GM10248 (cell line): ENCODE measurements at regions not wholly inside any gene's neighbourhood (a gene's known extent, or its start where the extent isn't known, plus 50 kb on each side); places are given as distances from the start of the nearest gene placed in this dataset.

Experiments
- CTCF ChIA-PET: fragments of 300-600 bp; sonication (Branson Sonifier 250); formaldehyde crosslinking; extraction: SDS; loops from one replicate; lab custom pipeline; 2021; ENCODE audit warnings: antibody characterized with exemption; lab: Yijun Ruan, JAX
- POLR2A ChIA-PET: fragments of 350-650 bp; sonication (Branson Sonifier 250); formaldehyde crosslinking; extraction: SDS; loops from one replicate; lab custom pipeline; 2020; ENCODE audit warnings: antibody characterized with exemption; lab: Yijun Ruan, JAX
- DNase-seq: peaks from one replicate; pipeline ENCODE4 v3.0.0; 2012; ENCODE audit errors: extremely low spot score
- CTCF ChIP-seq: IDR thresholded peaks from 2 replicates; pipeline ENCODE4 v1.5.1; 2012; ENCODE audit warnings: mild to moderate bottlenecking, low read depth; ENCODE audit errors: extremely low read depth, missing control alignments, control extremely low read depth

DNA sequence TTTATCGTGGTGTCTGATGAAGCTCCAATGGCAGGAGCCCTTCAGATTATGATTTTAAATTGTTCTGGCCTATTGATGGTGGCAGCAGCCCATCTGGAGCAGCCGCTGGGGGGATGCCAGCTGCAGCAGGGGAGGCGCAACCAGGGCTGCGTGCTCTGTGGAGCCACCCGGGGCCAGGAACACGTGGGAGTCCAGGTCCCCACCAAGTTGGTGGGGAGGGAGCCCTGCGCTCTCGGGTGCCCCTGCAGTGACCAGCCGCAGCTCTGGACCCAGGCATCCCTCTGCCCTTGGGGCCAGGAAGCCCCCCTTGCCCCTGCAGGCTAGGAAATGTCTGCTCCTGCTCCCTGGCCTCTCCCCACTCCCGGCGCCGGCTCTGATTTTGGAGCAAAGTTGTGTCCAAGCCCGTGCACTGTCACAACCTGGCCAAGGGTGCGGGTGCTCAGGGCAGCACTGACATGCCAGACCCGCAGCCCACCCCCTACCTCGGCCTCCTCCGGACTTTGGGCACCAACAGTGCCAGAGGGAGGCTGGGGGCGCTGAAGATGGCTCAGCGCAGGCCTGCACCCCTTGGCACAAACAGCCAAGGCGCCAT, 147.2 kb upstream of the ADO start:
- POLR2A ChIA-PET: no interaction called here
- no peak for TF ChIP-seq CTCF
- no peak for DNase-seq
- CTCF ChIA-PET: interaction anchor here (0.9 to 3.8 kb wide), 8 partner anchors 11 to 161 kb away, joined by 3 to 20 read pairs (median 4); no protein-coding TSS in a partner anchor

DNA sequence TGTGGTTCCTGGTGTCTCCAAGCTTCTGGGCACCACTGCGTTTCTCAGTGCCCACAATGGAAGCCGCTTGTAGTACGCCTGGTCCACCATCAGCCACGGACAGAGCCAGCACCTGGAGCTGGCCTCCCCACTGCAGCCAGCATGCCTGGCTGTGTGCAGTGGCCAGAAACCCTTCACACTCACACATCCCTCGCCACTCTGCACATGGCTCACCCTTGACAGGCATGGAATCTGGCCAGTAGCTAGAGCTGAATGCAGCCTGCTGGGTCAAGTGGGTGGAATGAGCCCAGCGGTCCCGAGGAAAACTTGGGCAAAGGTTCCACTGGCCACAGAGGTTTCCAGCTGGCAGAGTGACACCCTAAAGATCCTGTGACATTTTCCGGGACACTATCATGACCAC, 146.0 kb upstream of the ADO start:
- ChIA-PET POLR2A (no interaction called here), CTCF (interaction anchor here (0.7 to 3.2 kb wide), 7 partner anchors 9 to 158 kb away, joined by 3 to 14 read pairs (median 4); no protein-coding TSS in a partner anchor)
- TF ChIP-seq CTCF: no peak
- DNase-seq: no peak

DNA sequence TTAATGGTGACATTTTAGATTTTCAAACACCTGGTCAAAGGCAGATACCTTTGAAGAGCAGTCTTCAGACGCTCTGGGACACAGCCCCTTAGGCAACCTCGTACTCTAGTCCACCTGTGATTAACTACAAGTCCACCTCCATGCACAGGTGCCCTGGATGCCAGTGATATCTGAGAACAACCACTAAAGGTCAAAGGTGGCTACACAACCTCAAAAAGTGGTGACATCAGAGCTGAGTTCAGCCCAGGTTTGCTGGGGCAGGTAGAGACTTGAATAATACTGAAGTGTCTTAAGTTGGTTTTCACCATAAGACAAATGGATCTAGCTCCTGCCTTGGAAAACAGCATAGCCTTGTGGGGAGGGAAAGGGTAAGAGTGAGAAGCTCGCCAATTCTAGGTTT, 143.4 kb upstream of the ADO start:
- no peak for DNase-seq
- TF ChIP-seq CTCF: no peak
- ChIA-PET CTCF (interaction anchor here (0.7 to 1.9 kb wide), 10 partner anchors 10 to 459 kb away, joined by 3 to 6 read pairs (median 4); no protein-coding TSS in a partner anchor), POLR2A (no interaction called here)

GRCh38 chr10:62662486-62662885, 142.0 kb upstream of the ADO start:
- ChIA-PET POLR2A (no interaction called here), CTCF (interaction anchor here (0.8 to 1.6 kb wide), 6 partner anchors 8 to 32 kb away, joined by 3 to 6 read pairs (median 3); no protein-coding TSS in a partner anchor)
- no peak for TF ChIP-seq CTCF
- no peak for DNase-seq

GRCh38 chr10:62665771-62666170, 138.7 kb upstream of the ADO start:
- DNase-seq: no peak
- no peak for TF ChIP-seq CTCF
- CTCF ChIA-PET: interaction anchor here (1.0 to 1.3 kb wide), 2 partner anchors 12 to 16 kb away, joined by 3 to 4 read pairs; no protein-coding TSS in a partner anchor
- POLR2A ChIA-PET: no interaction called here

DNA sequence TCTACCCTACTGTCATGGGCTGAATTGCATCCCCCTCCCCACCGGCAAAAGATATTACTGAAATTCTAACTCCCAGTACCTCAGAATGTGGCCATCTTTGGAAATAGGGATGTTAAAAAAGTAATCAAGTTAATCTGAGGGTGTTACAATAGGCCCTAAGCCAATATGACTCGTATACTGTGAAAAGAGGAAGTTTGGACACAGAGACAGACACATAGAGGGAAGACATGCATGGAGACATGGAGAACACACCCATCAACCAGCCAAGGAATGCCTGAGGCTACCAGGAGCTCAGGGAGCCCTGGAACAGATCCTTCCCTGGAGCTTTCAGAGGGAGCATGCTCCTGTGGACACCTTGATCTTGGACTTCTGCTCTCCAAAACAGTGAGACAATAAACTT, 138.2 kb upstream of the ADO start:
- TF ChIP-seq CTCF: no peak

More for the DNA sequence above, 138.2 kb upstream of the ADO start:
- ChIA-PET CTCF (interaction anchor here (1.3 to 1.9 kb wide), 2 partner anchors 12 to 1054 kb away, joined by 4 to 6 read pairs; no protein-coding TSS in a partner anchor), POLR2A (no interaction called here)
- no peak for DNase-seq
